ACHN (cell line): ENCODE measurements at regions not wholly inside any gene's neighbourhood (a gene's known extent, or its start where the extent isn't known, plus 50 kb on each side); places are given as distances from the start of the nearest gene placed in this dataset.
A peak's percentile ranks its signal among the peaks of the same experiment; 100 is the strongest.
"Not testable (repeated sequence)": the region's sequence is repeated elsewhere in the genome, so short reads cannot be mapped to it uniquely, and the experiment has no call there.

Source experiments
- DNase-seq: peaks from one replicate; pipeline ENCODE4 v3.0.0-alpha.2; 2015
- in situ Hi-C: cut with HindIII; loops from 2 replicates; pipeline ENCODE4 v1.10.0; 2017; ENCODE audit warnings: low sequenced_read_pairs, low pct_ligation_motif_present, low pct_unique_long_range_greater_than_20kb

- in situ Hi-C loops, result no loop called here
- no peak for DNase-seq
These were observed 50.4 kb upstream of the SOD1 start for GRCh38 chr21:31609081-31609480.

- in situ Hi-C loops, result no loop called here
- DNase-seq, result no peak
These were observed 51.7 kb upstream of the SOD1 start for GRCh38 chr21:31607791-31608190.

- in situ Hi-C loops, result no loop called here
These were observed 53.2 kb upstream of the SOD1 start for GRCh38 chr21:31606081-31606874.

GRCh38 chr21:31604591-31605190 lies 54.8 kb upstream of the SOD1 start:
- in situ Hi-C loops, result no loop called here
- DNase-seq, result peak; percentile 60

More at GRCh38 chr21:31606081-31606874, 53.2 kb upstream of the SOD1 start:
- DNase-seq, result no peak

GRCh38 chr21:31599563-31599962 lies 59.9 kb upstream of the SOD1 start:
- in situ Hi-C loops, result no loop called here
- DNase-seq, result no peak

- in situ Hi-C loops, result no loop called here
- no peak for DNase-seq
These were observed 60.5 kb upstream of the SOD1 start for GRCh38 chr21:31599013-31599412.

- no peak for DNase-seq
- in situ Hi-C loops, result no loop called here
These were observed 61.8 kb upstream of the SOD1 start for GRCh38 chr21:31597683-31598082.

- DNase-seq, result no peak
- in situ Hi-C loops, result no loop called here
These were observed 63.4 kb upstream of the SOD1 start for GRCh38 chr21:31596055-31596454.

- in situ Hi-C loops, result no loop called here
- DNase-seq, result no peak
These were observed 64.8 kb upstream of the SOD1 start for GRCh38 chr21:31594726-31595125.

- DNase-seq, result no peak
- in situ Hi-C loops, result no loop called here
These were observed 65.2 kb upstream of the SOD1 start for GRCh38 chr21:31594279-31594678.

GRCh38 chr21:31592963-31593560 lies 66.4 kb upstream of the SOD1 start:
- DNase-seq, result no peak
- in situ Hi-C loops, result no loop called here

GRCh38 chr21:31592516-31592915 lies 67.0 kb upstream of the SOD1 start:
- in situ Hi-C loops, result no loop called here
- no peak for DNase-seq

GRCh38 chr21:31589820-31590219 lies 69.7 kb upstream of the SOD1 start:
- in situ Hi-C loops, result no loop called here
- DNase-seq, result no peak

GRCh38 chr21:31586118-31586517 lies 73.4 kb upstream of the SOD1 start:
- DNase-seq, result no peak
- in situ Hi-C loops, result no loop called here

GRCh38 chr21:31583937-31584336 lies 75.6 kb upstream of the SOD1 start:
- in situ Hi-C loops, DNase-seq: not testable (repeated sequence)

- in situ Hi-C loops, result no loop called here
- no peak for DNase-seq
These were observed 76.0 kb upstream of the SOD1 start for GRCh38 chr21:31583498-31583897.

- DNase-seq, result peak; percentile 60
- in situ Hi-C loops, result no loop called here
These were observed 78.6 kb upstream of the SOD1 start for GRCh38 chr21:31580866-31581276.

GRCh38 chr21:31577271-31577670 lies 82.2 kb upstream of the SOD1 start:
- DNase-seq, result no peak

GRCh38 chr21:31576428-31576827 lies 83.1 kb upstream of the SOD1 start:
- in situ Hi-C loops, result no loop called here
- no peak for DNase-seq

More at GRCh38 chr21:31577271-31577670, 82.2 kb upstream of the SOD1 start:
- in situ Hi-C loops, result no loop called here

- DNase-seq, result no peak
- in situ Hi-C loops, result no loop called here
These were observed 86.3 kb upstream of the SOD1 start for GRCh38 chr21:31573217-31573616.
